GM19023 (cell line): ENCODE measurements at regions not wholly inside any gene's neighbourhood (a gene's known extent, or its start where the extent isn't known, plus 50 kb on each side); places are given as distances from the start of the nearest gene placed in this dataset.
"Not testable (repeated sequence)": the region's sequence is repeated elsewhere in the genome, so short reads cannot be mapped to it uniquely, and the experiment has no call there.

Experiments used
- ATAC-seq: cut with Tn5 transposase; IDR thresholded peaks from one replicate; pipeline ENCODE4 v1.9.1; 2021; ENCODE audit warnings: mild to moderate bottlenecking, moderate library complexity; ENCODE audit not compliant: unreplicated experiment

DNA sequence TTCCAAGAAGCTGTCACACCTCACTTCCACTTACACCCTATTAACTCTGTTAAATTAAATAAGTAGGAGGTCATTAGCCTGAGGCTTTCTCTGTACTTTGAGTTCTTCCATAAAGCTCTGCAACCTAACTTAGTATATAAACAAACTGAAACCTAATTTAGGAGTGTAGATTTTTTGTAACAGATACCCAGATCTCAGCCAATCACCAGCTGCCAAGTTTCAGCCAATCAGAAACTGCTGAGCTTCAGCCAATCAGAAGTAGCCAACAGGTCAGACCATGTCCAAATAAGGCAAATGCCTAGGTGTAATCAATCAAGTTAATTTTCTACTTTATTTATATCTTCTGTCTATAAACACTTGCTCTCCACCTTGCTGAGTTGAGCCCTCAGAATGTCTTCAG, 142.7 kb upstream of the SULF2 start:
- ATAC-seq = no peak

DNA sequence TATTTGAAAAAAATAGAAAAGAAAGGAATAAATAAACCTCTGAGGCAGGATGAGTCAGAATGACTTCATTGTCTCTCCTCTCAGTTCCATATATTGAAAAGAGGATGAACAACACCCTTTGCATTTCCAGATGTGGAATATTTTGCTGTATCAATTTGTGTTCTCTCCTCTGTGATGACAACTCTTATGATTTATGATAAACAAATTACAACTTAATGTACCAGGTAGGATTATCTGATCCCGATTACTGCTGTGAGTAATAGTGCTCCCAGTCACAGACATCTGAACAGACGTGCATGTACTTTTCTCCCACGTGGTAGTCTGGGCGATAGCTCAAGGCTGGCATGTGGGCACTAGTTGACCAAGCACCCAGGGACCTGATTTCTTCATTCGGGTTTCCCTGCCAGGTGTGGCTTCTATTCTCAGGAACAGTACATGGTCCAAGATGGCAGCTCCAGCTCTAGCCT, 142.1 kb upstream of the SULF2 start:
- no peak for ATAC-seq

GRCh38 chr20:47926731-47927130, 141.4 kb upstream of the SULF2 start:
- ATAC-seq = no peak

DNA sequence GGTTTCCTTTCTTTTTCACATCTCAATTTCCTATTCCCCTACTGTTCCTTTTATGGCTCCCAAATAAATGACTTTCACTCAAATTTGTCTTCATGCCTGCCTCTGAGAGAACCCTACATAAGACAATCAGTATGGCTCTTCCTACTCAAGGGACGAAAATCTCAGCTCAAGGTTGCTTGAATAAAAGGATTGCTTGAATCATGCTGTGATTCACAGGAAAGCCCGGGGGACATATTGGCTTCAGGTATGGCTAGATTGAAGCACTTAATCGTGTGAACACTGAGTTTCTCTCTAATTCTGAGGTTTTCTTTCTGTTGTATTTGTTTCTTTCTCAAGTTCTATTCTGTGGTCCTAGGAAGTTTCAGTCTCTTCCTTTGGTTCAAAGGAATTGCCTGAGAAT, 140.3 kb upstream of the SULF2 start:
- no peak for ATAC-seq

DNA sequence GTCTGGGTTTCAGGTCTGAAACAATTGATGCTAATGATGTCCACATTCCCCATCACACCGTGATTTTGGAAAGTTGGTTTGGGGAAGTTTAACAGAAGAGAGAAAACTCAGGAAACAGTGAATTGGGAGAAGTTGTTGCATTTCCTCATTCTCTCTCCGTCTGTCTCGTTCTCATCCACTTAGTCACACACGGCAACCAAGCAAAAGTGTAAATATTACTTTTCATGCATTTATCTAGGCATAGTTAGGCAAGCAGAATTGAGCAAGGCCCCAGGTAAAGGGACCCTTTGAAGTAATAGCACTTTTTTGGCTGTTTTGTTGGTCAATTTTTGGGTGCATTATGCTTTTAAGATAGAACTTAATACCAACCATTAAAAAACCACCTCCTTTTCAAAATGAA, 137.0 kb upstream of the SULF2 start:
- ATAC-seq = no peak

GRCh38 chr20:47921829-47922228, 136.5 kb upstream of the SULF2 start:
- ATAC-seq = not testable (repeated sequence)

DNA sequence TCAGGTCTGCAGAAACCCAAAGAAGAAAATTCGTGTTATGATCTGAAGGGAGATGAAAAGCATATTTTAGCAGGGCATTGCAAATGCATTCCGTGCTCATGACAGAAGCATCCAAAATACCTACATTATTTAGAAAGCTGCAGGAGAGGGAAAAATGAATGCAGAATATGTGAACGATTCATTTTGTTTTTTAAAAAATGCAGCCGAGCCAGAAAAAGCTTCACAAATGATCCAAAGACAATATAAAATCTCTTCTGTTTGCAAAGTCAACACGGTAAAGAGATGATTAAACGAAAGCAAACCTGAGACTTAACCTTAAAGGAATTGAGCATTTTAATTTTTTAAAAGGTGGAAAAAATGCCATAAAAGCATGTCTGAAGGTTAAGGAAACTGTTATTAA, 136.1 kb upstream of the SULF2 start:
- ATAC-seq = no peak

DNA sequence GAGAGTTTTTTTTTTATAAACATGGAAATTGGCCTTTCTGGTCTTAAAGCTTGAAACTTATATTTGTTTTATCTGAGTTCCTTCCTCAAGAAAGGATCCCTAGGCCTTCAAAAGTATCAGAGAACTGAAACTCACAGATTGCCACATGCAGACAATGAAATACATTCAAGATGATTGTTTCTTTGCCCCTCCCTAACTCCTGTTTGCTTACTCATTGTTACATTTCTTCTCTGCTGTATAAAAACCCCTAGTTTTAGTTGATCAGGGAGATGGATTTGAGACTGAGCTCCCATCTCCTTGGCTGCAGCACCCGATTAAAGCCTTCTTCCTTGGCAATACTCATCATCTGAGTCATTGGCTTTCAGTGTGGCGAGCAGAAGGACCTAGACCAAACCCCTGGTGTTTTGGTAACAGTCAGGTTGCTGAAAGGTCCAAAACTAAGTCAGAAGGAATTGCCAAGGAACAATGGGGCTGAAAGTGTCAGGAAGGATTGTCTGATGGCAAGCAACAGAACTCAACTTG, 132.3 kb upstream of the SULF2 start:
- ATAC-seq = no peak

GRCh38 chr20:47915495-47915894, 130.2 kb upstream of the SULF2 start:
- no peak for ATAC-seq

GRCh38 chr20:47914792-47915191, 129.5 kb upstream of the SULF2 start:
- ATAC-seq = no peak

GRCh38 chr20:47912786-47913501, 127.7 kb upstream of the SULF2 start:
- not testable (repeated sequence) for ATAC-seq

DNA sequence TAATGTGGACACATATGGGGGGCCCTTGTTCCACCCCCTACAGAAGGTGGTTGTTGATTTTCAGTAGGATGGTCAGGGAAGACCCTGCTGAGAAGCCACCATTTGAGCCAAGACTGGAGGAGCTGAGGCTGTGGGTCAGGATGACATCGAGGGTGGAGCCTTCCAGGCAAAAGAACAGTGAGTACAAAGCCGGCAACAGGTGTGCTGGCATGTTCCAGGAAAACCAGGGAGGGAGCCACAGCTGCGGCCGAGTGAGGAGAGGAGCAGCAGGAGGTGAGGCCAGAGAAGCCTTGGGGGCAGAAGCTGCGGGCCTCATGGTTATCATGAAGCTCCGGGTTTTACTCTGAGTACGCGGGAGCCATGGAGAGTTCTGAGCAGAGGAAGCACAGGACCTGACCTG, 126.9 kb upstream of the SULF2 start:
- ATAC-seq = not testable (repeated sequence)

DNA sequence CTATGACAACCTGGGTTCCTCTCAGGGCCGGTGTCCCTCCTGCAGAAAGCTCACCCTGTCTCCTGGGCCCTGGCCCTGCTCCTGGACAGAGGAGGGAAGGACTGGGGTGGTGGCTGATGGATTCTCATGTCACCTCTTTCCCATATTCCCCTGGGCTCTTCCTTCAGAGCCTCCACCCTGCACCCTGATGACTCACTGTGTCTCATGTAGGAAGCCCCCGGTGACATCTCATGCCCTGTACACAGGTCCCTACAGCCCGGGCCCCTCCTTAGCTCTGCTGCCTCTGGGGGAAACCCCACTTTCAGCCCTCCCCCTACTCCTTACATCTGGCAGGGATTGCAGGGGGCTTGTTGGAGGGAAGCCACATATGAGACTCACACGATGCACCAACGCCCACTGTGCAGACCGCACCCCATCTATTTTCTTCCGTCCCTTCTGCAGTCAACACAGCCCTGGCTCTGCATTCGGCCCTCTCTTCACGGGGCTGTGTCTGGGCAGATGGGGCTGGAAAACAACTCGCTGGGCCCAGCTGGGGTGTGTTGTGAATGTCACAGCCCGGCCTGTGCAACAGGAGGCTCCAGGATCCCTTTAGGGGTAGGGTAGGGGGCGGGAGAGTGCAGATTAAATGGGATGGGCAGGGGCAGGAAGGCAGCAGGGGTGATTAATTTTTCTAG, 124.6 kb upstream of the SULF2 start:
- ATAC-seq = not testable (repeated sequence)

DNA sequence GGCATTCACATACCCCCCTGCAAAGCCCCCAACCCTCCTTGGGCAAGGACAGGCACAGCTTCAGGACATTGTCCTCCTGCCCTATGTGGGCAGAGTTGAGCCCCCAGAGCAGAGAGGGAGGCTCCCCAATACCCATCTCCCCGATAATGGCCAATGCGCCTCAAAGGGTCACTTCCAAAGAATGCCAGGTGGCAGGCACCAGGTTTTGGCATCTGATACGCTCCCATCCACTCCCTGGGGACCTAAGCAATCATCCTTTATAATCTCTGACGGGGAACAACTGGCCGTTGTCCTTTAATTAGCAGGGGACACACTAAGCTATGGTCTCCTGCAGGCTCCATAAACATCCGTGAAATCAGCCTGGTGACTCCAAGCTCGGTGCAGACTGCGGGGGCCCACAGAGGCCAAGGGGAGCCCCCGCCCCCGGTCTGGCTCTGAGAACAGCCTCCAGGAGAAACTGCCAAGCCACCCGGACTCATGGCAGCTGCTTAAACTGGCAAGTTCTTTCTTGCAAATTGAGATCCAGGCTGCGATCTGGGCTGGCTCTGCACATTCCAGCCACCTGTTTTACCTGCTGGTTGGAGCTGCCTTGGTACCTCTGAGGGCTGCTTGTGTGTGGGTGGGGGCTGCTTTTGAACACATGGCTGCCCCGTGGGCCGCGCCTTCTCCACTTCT, 123.2 kb upstream of the SULF2 start:
- not testable (repeated sequence) for ATAC-seq

- not testable (repeated sequence) for ATAC-seq
These were observed 122.7 kb upstream of the SULF2 start for GRCh38 chr20:47907951-47908350.

- ATAC-seq = no peak
These were observed 121.9 kb upstream of the SULF2 start for GRCh38 chr20:47907031-47907675.

- ATAC-seq = no peak
These were observed 121.0 kb upstream of the SULF2 start for GRCh38 chr20:47906348-47906660.

GRCh38 chr20:47905628-47906347, 120.5 kb upstream of the SULF2 start:
- ATAC-seq = no peak

- ATAC-seq = not testable (repeated sequence)
These were observed 117.7 kb upstream of the SULF2 start for GRCh38 chr20:47903009-47903408.

GRCh38 chr20:47899313-47899712, 114.0 kb upstream of the SULF2 start:
- not testable (repeated sequence) for ATAC-seq

- ATAC-seq = no peak
These were observed 112.2 kb upstream of the SULF2 start for GRCh38 chr20:47897461-47897860.
